ENCODE measurements at regions not wholly inside any gene's neighbourhood (a gene's known extent, or its start where the extent isn't known, plus 50 kb on each side); places are given as distances from the start of the nearest gene placed in this dataset.

DNA sequence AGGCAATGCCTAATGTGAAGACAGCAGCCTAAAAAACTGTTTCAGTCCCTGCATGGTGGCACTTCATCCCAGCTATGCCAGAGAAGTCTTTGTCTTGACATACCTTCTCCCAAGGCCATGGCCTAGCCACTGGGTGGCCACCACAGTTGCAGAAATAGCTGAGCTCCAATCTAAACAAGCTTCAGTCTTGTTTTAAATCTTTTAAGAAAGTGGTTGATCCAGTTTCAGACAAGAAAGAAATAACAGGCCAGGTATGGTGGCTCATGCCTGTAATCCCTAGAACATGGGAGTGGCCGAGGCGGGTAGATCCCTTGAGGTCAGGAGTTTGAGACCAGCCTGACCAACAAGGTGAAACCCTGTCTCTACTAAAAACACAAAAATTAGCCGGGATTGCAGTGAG lies 600.0 kb upstream of the PLXNA2 start:
- DNase-seq (ENCODE audit: low spot score) = no peak

- DNase-seq (ENCODE audit: low spot score) = no peak
Observed at GRCh38 chr1:208848854-208849253, 604.7 kb upstream of the PLXNA2 start.

DNA sequence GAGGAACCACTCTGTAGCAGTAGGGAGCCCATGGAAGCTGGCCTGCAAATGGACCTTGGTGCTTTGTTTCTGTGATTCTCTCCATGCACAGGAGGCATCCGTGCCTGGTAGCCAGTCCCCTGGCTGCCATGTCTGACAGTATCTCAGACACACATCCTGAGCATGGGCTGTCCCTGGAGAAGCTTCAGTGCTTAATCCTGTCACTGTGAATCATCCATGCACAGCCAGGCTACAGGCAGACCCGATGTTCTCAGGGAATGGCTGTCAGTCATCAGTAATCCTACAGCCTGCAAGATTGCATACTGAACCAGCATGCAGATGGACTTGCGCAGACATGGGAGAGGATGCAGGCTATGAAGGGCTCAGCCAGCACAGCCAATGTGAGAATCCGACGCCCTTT lies 606.3 kb upstream of the PLXNA2 start:
- DNase-seq (ENCODE audit: low spot score) = no peak

DNA sequence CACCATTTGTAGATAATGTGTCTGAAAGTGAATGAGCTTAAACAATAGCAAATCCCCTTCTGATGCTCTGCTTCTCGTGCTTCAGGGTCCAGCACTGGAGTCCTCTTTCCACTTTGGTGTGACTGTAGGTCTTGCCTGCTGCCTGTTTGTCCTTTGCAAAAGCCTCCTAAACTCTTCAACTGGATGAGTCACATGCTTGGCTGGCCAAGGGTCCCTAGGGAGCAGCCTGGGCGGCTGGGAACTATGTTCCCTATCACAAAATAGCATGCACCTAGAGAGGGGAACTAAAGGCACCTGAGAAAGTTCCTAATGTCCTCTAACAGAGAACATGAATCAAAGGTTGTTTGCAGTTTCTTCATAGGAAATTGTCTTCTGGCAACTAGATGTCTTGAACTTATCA lies 607.2 kb upstream of the PLXNA2 start:
- DNase-seq (ENCODE audit: low spot score) = no peak

GRCh38 chr1:208852911-208853310 lies 608.7 kb upstream of the PLXNA2 start:
- DNase-seq (ENCODE audit: low spot score) = no peak

DNA sequence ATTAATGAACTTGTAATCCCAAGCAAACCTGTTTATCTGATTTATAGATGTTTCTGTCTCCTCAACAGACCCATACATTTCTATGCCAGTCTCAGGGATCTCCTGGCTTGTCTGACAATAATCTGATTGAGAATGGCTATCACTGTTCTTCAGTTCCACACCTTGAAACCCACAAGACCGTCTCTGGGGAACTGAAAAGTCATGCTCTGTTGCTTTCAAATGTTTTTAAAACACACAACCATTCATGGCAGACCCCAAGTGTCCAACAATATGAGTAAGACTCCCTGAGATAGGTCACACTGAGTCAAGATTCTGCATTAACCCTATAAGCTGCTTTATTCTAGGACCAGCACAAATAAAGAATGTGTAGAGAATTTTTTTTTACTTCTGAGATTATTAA lies 611.2 kb upstream of the PLXNA2 start:
- DNase-seq (ENCODE audit: low spot score) = no peak

DNA sequence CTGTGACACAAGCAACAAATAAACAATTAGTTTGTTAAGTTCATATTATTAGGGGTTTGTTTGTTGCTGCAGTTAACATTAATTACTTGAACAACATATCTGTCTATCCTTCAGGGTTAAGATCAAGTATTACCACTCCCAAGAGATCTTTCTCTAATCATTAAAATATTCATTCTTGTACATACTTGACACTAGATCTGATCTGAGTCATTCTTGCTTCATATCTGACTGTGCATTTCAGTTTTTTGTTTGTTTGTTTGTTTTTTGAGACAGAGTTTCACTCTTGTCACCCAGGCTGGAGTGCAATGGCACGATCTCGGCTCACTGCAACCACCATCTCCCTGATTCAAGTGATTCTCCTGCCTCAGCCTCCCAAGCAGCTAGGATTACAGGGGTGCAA lies 613.3 kb upstream of the PLXNA2 start:
- no peak for DNase-seq (ENCODE audit: low spot score)

DNA sequence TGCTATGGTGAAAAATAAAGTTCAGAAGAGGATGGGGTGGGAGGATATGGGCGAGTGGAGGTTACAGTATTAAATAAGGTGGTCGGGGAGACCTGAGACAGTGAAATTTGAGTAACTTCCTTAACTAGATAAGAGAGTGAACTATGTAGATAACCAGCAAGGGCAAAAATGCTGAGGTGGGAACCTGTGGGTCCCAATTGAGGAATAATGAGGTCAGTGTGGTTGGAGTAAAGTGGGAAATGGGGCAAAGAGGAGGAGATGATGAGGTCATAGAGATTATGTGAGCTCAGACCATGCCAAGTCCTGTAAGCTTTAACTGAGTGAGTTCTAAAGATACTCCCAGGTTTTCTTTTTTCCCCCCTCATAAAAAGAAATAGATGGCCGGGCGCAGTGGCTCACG lies 614.6 kb upstream of the PLXNA2 start:
- DNase-seq (ENCODE audit: low spot score) = no peak

DNA sequence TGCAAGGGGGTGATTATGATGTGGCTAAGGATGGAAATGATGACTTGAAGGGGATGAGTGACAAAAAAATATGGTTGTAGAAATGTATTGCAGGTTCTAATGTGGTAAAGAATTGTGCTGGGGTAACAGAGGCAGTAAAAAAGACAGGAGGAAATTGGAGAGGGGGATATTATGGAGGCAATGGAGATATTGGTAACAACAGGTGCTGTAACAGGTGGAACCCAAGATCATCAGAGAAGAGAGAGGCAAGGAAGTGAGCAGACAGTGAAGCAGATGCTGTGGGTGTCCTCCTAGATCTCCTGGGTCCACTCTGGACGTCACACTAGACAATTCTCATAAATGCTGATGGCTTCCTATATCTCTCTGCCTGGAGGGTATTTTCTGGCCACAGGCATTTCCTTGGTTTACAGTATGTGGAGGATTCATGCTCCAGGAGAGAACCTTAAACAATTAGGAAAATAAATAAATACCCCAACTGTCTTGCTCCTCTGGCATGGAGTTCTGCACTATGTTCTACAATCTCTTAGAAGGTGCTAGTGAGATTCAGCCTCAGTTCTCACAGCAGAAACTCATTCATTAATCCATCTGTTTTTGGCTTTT lies 620.3 kb upstream of the PLXNA2 start:
- no peak for DNase-seq (ENCODE audit: low spot score)

GRCh38 chr1:208866386-208866955 lies 622.3 kb upstream of the PLXNA2 start:
- DNase-seq (ENCODE audit: low spot score) = no peak

DNA sequence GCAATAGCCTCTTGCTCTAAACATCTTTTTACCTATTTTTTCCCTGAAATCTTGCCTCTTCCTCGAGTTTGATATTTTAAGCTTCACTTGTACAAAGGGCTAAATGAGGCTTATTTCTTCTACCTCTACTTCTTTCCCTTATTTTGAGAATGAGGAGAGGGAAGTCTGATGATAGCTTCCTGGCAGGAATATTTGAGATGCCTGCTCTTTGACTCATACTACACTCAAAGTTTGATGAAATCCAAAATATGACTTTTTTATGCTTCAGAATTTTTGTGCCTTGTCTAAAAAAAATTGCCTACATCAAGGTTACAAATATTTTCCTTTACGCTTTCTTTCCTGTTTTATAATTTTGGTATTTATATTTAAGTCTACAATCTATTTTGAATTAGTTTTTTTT lies 624.4 kb upstream of the PLXNA2 start:
- DNase-seq (ENCODE audit: low spot score) = no peak

DNA sequence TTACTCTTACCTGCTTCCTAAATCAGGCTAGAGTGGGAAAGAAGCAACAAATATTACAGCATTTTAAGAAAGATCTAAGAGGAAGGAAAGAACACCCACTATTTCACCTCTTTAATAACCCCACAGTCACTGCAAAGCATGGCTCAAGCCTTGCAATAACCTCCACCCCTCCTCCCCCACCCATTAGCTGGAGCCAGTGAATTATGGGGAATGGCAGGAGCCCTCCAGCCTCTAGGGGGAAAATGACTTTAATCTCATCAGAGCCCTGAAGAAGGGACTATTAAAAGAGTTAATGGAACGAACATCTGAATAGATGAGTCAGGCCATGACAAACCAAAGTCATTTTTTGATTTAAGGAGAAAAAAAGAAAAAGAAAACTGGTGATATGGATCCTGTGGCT lies 630.7 kb upstream of the PLXNA2 start:
- no peak for DNase-seq (ENCODE audit: low spot score)

DNA sequence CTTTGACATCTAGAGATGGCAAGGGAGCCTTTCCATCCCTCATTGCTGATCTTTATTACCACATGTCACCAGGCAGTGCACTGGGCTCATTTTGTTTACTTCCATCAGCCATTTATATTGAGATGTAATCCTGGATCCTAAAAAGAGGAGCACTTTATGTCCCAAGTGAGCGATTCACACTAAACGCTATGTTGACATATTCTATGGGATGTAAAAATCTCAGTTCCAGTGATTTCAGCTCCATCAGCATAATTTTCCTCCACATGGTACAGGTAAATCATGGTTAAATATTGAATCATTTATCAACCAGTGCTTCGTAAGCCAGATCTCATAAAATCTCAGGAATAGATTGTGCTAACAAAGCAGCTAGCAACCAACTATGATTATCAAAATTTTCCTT lies 634.8 kb upstream of the PLXNA2 start:
- no peak for DNase-seq (ENCODE audit: low spot score)

DNA sequence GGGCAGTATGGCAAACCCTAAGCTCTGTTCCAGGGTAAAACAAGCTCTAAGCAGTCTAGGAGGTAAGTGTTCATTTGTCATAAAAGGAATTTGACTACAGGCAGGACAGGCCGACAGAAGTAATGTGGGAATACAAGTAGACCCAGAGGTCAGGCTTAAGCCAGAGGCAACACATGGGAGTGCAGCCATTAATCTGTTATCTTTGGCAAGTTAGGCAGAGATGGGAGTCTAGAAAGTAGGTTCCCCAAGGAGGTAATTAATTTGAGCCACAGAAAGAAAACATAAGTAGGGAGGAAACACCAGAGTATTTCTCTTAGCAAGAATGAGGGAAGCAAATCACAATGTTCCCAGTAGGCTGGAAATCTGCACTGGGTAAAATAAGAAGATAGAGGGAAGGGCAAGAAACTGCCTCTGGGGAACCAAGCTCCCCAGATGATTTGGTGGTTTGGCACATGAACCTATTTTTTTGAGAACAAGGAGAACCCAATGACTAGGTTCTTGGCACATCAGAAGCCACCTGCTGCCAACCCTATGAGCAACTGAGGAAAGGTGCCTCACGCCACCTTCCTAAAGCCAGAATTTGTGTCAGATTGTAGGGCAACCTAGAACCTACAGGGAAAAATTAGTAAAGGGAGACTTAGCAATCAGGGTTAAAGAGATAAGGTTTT lies 636.4 kb upstream of the PLXNA2 start:
- DNase-seq (ENCODE audit: low spot score) = no peak

GRCh38 chr1:208885060-208885459 lies 640.9 kb upstream of the PLXNA2 start:
- DNase-seq (ENCODE audit: low spot score) = no peak

DNA sequence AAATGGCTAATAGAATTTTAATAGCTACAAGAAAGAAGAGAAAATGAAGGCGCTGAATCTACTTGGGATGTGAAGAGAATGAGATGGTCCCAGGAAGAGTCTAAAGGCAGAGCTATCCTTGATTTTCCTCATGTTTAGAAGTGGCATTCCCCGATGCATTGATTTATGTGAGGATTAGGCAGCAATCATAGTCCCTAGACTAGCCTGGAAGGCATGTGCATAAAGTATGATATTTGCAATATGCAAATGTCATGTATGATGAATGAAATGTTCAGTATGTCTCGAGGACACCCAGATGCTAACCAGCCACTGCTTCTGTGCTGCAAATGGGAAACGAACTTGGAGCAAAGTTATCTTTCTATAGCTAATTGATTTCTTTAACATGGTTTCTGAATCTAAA lies 641.5 kb upstream of the PLXNA2 start:
- DNase-seq (ENCODE audit: low spot score) = no peak

DNA sequence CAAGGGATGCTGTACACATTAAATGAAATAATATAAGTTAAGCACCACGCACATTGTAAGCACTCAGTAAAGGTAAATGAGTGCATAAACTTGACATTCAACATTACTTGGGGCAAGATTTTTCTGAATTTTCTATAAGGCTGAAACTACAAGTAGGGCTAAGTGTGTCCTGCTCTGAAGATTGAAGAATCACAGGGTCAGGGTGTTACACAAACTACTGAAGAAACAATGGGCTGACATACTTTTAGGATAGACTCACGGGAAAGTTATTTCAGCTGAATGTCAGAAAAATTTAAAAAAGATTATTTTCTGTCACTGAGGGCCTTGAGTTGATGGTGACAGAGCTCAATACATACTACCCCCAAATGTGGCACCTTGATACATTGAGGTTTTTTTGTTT lies 644.2 kb upstream of the PLXNA2 start:
- no peak for DNase-seq (ENCODE audit: low spot score)

DNA sequence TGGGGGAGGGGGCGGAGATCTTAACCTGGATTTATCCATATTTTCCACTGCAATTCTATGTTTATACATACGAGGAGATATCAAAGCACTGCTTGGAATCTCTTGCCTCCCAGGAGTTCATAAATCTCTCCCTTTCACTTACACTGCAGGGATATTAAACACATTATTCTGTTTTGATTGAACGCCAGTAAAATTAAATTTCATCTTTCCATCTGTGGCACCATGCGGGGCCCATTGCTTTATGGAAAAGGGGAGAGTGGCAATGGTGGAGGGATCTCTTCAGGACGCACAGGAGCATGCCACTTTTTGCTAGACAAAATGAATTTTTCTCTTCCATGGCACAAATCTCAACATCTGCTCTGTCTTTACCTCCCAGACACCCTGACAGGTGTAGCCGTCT lies 648.0 kb upstream of the PLXNA2 start:
- no peak for DNase-seq (ENCODE audit: low spot score)

- DNase-seq (ENCODE audit: low spot score) = no peak
Observed at GRCh38 chr1:208893251-208893650, 649.1 kb upstream of the PLXNA2 start.

GRCh38 chr1:208895181-208895580 lies 651.0 kb upstream of the PLXNA2 start:
- DNase-seq (ENCODE audit: low spot score) = no peak

- DNase-seq (ENCODE audit: low spot score) = no peak
Observed at GRCh38 chr1:208895820-208896219, 651.6 kb upstream of the PLXNA2 start.

- no peak for DNase-seq (ENCODE audit: low spot score)
Observed at GRCh38 chr1:208896768-208897167, 652.6 kb upstream of the PLXNA2 start.

- no peak for DNase-seq (ENCODE audit: low spot score)
Observed at GRCh38 chr1:208899438-208899837, 655.3 kb upstream of the PLXNA2 start.
